ENCODE measurements at regions not wholly inside any gene's neighbourhood (a gene's known extent, or its start where the extent isn't known, plus 50 kb on each side); places are given as distances from the start of the nearest gene placed in this dataset.

- H3K4me3 ChIP-seq (ENCODE audit: low read length), result no peak overlapping the region
- no peaks in the 10 kb centered on the region for H3K4me1 ChIP-seq (ENCODE audit: control insufficient read depth, insufficient read depth, low read length)
- Mint-ChIP-seq H3K4me3 (no peak overlapping the region), H3K27me3 (ENCODE audit: low read depth in 2 of 2) (no peaks in the 10 kb centered on the region), H3K27ac (no peak overlapping the region), H3K9me3 (no peaks in the 10 kb centered on the region), H3K4me1 (no peaks in the 10 kb centered on the region), H3K36me3 (no peaks in the 10 kb centered on the region)
- no peak overlapping the region for H3K27ac ChIP-seq (ENCODE audit: low read length)
- no peak for TF ChIP-seq CTCF (IDR thresholded peaks at IDR 0.05)
- DNase-seq (no peak), ATAC-seq (no peak)
- intact Hi-C loops (cut with micrococcal nuclease), result no loop called here
- H3K27me3 ChIP-seq (ENCODE audit: control insufficient read depth, insufficient read depth, low read length), result no peaks in the 10 kb centered on the region
- H3K9me3 ChIP-seq (ENCODE audit: control insufficient read depth, insufficient read depth, low read length), result no peaks in the 10 kb centered on the region
- H3K36me3 ChIP-seq (ENCODE audit: control insufficient read depth, insufficient read depth, low read length), result no peaks in the 10 kb centered on the region
Measured at GRCh38 chr17:27404676-27405075, 51.6 kb upstream of the KSR1 start.

All from natural killer cell (primary cell).